ENCODE measurements at regions not wholly inside any gene's neighbourhood (a gene's known extent, or its start where the extent isn't known, plus 50 kb on each side); places are given as distances from the start of the nearest gene placed in this dataset.

GRCh38 chr3:72538070-72538745 lies 310.0 kb downstream of the SHQ1 start:
- Histone ChIP-seq H3K4ac (ENCODE audit: low read depth, low read length) (no peak overlapping the region), H4K20me1 (ENCODE audit: insufficient read depth, low read length) (no peaks in the 10 kb centered on the region), H2BK20ac (ENCODE audit: low read depth, low read length) (no peak overlapping the region), H4K8ac (ENCODE audit: low read depth in 2 of 2, low read length in 2 of 2) (no peak overlapping the region), H3K23ac (ENCODE audit: low read depth, low read length) (no peak overlapping the region), H3K56ac (ENCODE audit: extremely low read depth, insufficient read depth, low read length) (no peak overlapping the region), H3K9me3 (ENCODE audit: control insufficient read depth, insufficient read depth, low read length) (peaks cover 3% of the 10 kb centered on the region; the same call in 1 of the 2 replicates), H3K27ac (ENCODE audit: insufficient read depth, low read length) (no peak overlapping the region), H3K36me3 (ENCODE audit: control insufficient read depth, insufficient read depth, low read length) (no peaks in the 10 kb centered on the region), H3K9ac (ENCODE audit: low read depth, low read length) (no peak overlapping the region), H3K4me2 (ENCODE audit: low read depth, low read length) (no peak overlapping the region), H3K79me1 (ENCODE audit: low read depth in 1 of 2, low read length in 2 of 2) (no peaks in the 10 kb centered on the region), H3K14ac (replicated peaks; ENCODE audit: low read depth, low read length) (no peak overlapping the region), H3K9me1 (ENCODE audit: insufficient read depth, low read length) (no peaks in the 10 kb centered on the region), H3K18ac (ENCODE audit: low read depth, low read length) (no peak overlapping the region), H2BK120ac (ENCODE audit: low read depth, low read length) (no peak overlapping the region), H4K5ac (ENCODE audit: low read depth, low read length) (no peak overlapping the region), H2AK9ac (replicated peaks; ENCODE audit: low read depth, low read length, poor library complexity) (no peak overlapping the region), H2AK5ac (ENCODE audit: low read depth, low read length) (no peak overlapping the region), H2BK15ac (ENCODE audit: low read depth, low read length) (no peak overlapping the region), H3K4me3 (ENCODE audit: insufficient read depth, low read depth, low read length) (no peak overlapping the region), H2AFZ (replicated peaks; ENCODE audit: low read length, poor library complexity) (no peak overlapping the region), H3K4me1 (ENCODE audit: control insufficient read depth, insufficient read depth, low read length) (no peaks in the 10 kb centered on the region), H3K27me3 (ENCODE audit: control insufficient read depth, insufficient read depth, low read length) (peaks cover 27% of the 10 kb centered on the region), H4K91ac (ENCODE audit: insufficient read depth, low read depth, low read length) (no peak overlapping the region), H2BK5ac (ENCODE audit: low read depth, low read length, poor library complexity, severe bottlenecking) (no peak overlapping the region)
- TF ChIP-seq RCOR1 (IDR thresholded peaks at IDR 0.05; ENCODE audit: insufficient replicate concordance, low read length) (no peak), ELK1 (IDR thresholded peaks at IDR 0.05; ENCODE audit: borderline replicate concordance, low read depth, low read length) (no peak), RFX5 (IDR thresholded peaks at IDR 0.05; ENCODE audit: low read depth, low read length) (no peak), POLR2A (IDR thresholded peaks at IDR 0.05; ENCODE audit: low read depth, low read length) (no peak), NFE2L2 (IDR thresholded peaks at IDR 0.05; ENCODE audit: low read depth, low read length) (no peak), MAZ (IDR thresholded peaks at IDR 0.05; ENCODE audit: borderline replicate concordance, low read depth, low read length) (no peak), SMC3 (IDR thresholded peaks at IDR 0.05; ENCODE audit: low read depth, low read length) (no peak), RAD21 (IDR thresholded peaks at IDR 0.05; ENCODE audit: low read length) (no peak), CHD1 (IDR thresholded peaks at IDR 0.05; ENCODE audit: low read depth, low read length) (no peak), USF2 (IDR thresholded peaks at IDR 0.05; ENCODE audit: low read depth, low read length) (no peak), BHLHE40 (IDR thresholded peaks at IDR 0.05; ENCODE audit: low read depth, low read length) (no peak), MAFK (IDR thresholded peaks at IDR 0.05; ENCODE audit: low read depth, low read length) (no peak), CEBPB (IDR thresholded peaks at IDR 0.05; ENCODE audit: low read depth, low read length) (no peak), CTCF (conservative IDR thresholded peaks at IDR 0.05; ENCODE audit: low read depth, low read length) (no peak)
- DNase-seq (no peak), ATAC-seq (ENCODE audit: low read depth) (no peak)
- BruUV-seq (replicated peaks), result no TSS peak
- intact Hi-C loops (cut with micrococcal nuclease), result no loop called here
- in situ Hi-C loops (cut with MboI; ENCODE audit: low sequenced_read_pairs), result no loop called here
- POLR2A ChIA-PET (ENCODE audit: unreplicated experiment), result no interaction called here
- dilution Hi-C loops (cut with HindIII; ENCODE audit: low sequenced_read_pairs, unreplicated experiment), result no loop called here
- CTCF ChIA-PET, result interaction anchor here (0.6 kb wide), 1 partner anchor 55 kb away, joined by 4 read pairs; no protein-coding TSS in a partner anchor
- WGBS, 2 experiments (ENCODE audit: extremely low coverage in 2 of 2, insufficient read length in 1 of 2), result 0% methylated on average over 1 of the region's 6 CpGs; no CpG with 5 or more reads in 1 of the 2 experiments

All from IMR-90 (cell line).